IPS-NIHi7 (cell line): ENCODE measurements at regions not wholly inside any gene's neighbourhood (a gene's known extent, or its start where the extent isn't known, plus 50 kb on each side); places are given as distances from the start of the nearest gene placed in this dataset.
"Not testable (repeated sequence)": the region's sequence is repeated elsewhere in the genome, so short reads cannot be mapped to it uniquely, and the experiment has no call there.

Experiments
- DNase-seq: peaks from one replicate; pipeline ENCODE4 v3.0.0; 2012; ENCODE audit warnings: mixed read lengths; ENCODE audit errors: extremely low spot score

DNA sequence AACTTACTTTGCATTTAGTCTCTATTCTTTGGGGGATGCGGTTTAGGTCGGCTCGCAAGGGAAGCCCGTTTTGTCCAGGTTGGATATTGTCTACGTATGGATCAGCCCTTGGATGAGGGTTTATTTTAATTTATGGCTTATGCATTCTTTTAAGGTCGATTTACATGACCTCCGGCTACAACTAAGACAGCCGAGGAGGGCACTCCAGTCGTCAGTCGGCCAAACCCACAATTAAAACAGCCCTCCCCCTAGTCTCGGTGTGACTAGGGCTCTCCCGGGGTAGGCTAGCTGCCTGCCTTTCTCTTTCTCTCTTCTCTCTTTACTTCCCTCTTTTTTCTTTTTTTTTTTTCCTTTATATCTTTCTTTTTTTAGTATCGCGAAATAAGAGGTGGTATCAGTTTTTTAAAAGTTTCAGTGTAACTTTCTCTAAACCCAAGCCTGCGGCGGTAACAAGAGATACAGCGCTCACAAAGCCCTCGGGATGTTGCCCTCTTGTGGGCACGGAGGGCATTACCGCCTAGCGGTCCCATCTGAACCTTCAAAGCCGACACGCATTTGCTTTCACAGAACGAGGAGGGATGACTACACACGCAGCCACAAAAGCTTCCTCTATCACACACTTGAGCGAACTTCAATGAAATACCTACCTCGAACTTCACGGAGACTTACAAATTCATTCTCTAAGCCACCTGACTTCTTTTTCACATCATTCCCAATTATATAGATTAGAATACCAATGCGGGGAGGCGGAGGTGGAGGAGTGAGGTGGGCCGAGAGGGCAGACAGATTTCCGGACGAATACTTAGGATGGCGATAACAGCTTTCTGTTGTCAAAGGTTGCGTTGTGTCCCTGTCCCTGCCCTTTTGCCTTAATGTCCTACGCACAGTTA is 132.3 kb upstream of the C11orf58 start:
- peak; percentile 70 for DNase-seq

- DNase-seq, result no peak
Observed at GRCh38 chr11:16605389-16605893, 133.0 kb upstream of the C11orf58 start.

DNA sequence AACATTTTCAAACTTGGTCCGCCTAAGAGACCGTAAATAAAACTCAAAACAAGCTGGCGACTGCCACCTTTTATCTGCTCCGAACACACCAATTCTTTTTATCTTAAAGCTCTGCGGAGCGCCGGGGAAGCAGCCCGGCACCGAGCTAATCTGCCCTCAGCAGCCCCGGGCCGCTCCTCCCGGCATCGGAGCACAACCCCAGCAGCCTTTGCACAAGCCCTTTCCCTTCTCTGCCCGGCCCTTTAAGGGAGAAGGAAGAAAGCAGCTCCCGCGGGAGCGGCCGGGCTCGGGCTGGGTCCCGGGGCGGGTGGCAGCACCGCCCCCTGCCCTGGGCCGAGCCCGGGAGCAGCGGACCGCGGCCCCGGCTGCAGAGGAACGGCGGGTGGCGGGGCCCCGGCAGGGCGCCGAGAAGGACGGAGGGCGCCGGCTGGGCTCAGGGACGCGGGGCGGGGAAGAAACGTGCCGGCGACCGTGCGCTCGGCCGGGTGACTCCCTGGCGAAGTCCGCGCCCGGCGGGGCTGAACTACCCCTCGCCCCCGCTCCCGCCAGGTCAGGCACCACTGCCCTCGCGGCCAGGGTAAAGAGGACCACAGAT is 133.6 kb upstream of the C11orf58 start:
- DNase-seq, result peak; percentile 48

GRCh38 chr11:16603890-16604793 is 134.3 kb upstream of the C11orf58 start:
- DNase-seq, result peak; percentile 55

GRCh38 chr11:16603245-16603644 is 135.2 kb upstream of the C11orf58 start:
- DNase-seq, result no peak

DNA sequence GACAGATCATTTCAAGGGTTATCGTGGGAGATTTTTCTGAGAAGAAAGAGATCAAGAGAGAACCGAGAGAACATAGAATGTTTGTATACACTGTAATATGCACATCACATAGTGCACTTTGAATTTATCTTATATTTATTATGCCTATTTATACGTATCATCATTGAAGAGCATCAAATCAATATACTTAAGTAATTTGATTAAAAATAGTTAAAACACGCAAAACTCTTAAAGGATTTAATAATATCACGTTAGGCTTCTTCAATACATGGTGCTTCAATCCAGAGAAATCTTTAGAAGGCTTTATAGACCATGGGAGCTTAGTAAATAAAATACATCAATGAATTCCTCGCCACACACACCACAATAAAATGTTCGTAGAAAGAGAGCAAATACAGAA is 139.5 kb upstream of the C11orf58 start:
- DNase-seq, result no peak

- DNase-seq, result no peak
Observed at GRCh38 chr11:16598032-16598431, 140.4 kb upstream of the C11orf58 start.

DNA sequence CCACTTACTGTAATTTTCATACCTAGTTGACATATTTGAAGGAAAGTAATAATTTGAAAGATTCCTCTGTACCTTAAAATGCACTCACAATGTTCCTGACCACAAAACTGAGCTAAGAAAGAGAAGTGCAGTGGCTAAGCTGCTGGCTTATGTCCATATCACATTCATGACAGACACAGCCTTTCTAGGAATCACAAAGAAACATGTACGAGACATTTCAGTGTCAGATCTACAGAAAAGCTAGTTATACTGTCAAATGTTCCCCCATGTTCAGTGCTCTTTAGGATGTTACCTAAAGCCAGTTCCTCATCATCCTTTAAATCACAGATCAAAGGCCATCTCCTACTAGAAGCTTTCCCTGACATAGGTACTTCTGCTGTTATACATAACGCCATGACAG is 142.2 kb upstream of the C11orf58 start:
- DNase-seq, result no peak

GRCh38 chr11:16591157-16591556 is 147.3 kb upstream of the C11orf58 start:
- DNase-seq, result no peak

DNA sequence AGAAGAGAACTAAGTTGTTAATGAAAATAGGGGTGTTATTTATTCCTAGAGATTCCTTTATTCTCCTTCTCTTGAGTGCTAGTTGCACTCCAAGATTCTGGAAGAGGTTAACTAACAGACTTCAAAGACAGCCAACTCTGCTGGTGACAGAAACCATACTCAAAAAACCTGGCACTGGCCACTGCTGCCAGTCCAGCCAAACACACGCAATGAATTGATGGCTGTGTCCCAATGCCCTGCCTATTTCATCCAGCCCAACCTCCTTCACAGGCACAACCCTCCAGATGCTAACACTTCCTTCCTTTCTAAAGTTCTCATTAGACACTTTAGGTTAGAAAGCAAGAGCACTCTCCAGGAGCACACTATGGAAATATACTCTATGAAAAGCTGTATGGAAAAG is 150.8 kb upstream of the C11orf58 start:
- no peak for DNase-seq

- no peak for DNase-seq
Observed at GRCh38 chr11:16584569-16584968, 153.9 kb upstream of the C11orf58 start.

DNA sequence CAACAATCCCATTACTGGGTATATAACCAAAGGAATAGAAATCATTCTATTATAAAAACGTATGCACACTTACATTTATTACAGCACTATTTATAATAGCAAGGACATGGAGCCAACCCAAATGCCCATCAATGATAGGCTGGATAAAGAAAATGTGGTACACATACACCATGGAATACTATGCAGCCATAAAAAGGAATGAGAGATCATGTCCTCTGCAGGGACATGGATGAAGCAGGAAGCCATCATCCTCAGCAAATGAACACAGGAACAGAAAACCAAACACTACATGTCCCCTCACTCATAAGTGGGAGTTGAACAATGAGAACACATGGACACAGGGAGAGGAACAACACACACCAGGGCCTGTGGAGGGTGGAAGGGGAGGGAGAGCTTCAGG is 157.4 kb upstream of the C11orf58 start:
- not testable (repeated sequence) for DNase-seq

DNA sequence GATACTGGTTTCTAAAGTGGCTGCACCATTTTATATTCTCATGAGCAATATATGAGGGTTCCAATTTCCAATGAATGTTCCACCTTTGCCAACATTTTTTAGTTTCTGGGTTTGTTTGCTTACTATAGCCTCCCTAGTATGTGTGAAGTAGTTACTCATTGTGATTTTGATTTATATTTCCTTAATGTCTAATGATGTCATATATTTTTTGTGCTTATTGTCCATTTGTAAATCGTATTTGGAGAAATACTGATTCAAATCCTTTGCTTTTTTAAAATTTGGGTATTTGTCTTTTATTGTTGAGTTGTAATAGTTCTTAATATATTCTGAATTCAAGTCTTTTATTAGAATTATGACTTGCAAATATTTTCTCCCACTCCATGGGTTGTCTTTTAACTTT is 161.0 kb upstream of the C11orf58 start:
- DNase-seq, result no peak

- DNase-seq, result not testable (repeated sequence)
Observed at GRCh38 chr11:16574889-16575288, 163.6 kb upstream of the C11orf58 start.

GRCh38 chr11:16572945-16573344 is 165.5 kb upstream of the C11orf58 start:
- DNase-seq, result no peak

DNA sequence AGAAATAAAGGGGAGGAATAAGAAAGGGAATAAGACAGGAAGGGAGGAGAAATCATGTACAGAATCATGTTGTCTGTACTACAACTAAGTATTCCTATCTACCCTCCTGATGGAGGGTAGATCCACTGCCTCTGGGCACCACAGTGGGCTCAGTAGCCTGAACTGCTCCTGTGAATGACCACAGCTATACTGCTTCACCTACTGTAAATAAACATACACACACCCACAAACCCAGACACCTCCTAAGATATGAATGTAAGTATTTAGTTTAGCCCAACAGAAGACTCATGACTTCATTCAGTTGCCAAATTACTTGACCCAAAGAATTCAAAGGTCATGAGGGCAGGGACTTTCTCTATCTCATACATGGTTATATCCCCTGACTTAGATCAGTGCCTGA is 177.3 kb upstream of the C11orf58 start:
- no peak for DNase-seq

DNA sequence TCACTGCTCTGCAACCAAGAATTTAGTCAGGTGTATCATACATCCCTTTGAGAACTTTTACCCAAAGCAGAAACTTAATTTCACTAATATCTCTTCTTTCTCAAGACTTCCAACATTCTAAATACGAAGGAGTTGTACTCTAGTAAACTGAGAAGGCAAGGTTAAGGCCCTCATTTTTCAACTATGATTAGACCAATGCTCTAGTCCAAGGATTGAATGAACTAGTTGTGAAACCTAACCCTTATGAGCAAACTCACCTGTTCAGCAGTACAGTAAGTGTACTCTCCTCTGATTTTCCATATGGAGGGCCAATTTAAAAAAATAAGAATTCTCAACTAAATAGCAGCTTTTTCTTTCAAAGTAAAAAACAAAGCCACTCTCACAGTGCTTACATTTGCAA is 180.0 kb upstream of the C11orf58 start:
- DNase-seq, result no peak

GRCh38 chr11:16555956-16556355 is 182.5 kb upstream of the C11orf58 start:
- DNase-seq, result no peak

GRCh38 chr11:16554361-16554760 is 184.1 kb upstream of the C11orf58 start:
- DNase-seq, result no peak

- no peak for DNase-seq
Observed at GRCh38 chr11:16547879-16548278, 190.6 kb upstream of the C11orf58 start.

DNA sequence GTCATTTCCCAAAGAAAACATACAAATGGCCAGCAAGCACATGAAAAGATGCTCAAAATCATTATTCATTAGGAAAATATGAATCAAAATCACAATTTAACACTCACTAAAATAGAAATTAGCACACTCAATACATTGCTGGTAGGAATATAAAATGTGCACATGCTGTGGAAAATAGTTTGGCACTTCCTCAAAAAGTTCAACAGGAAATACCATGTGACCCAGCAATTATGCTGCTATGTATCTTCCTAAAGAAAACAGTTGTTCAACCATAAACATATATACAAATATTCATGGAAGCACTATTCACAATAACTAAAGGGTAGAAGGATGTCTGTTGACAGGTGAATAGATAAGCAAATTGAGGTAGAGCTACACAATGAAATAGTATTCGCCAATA is 187.3 kb upstream of the SOX6 start:
- no peak for DNase-seq

DNA sequence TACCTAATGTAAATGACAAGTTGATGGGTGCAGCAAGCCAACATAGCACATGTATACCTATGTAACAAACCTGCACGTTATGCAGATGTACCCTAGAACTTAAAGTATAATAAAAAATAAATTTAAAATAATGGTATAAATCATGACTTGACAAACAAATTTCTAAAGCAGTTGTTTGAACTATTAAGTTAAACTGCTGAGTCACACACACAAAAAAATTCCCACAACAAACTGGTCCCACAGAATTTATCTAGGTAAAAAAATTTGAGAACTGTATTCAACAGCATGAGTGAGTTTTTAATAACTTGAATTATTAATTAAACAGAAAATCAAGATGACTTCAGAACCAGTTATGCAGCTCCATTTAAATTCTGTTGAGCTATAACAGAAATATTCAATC is 186.0 kb upstream of the SOX6 start:
- no peak for DNase-seq
